Endodermal cell (in vitro differentiated cells): ENCODE measurements at regions not wholly inside any gene's neighbourhood (a gene's known extent, or its start where the extent isn't known, plus 50 kb on each side); places are given as distances from the start of the nearest gene placed in this dataset.

Source experiments
- DNase-seq: peaks from one replicate; pipeline ENCODE4 v3.0.0-alpha.2; 2017
- H3K27ac ChIP-seq: 2 replicates; pipeline ENCODE4 v1.5.1; 2013; ENCODE audit warnings: mild to moderate bottlenecking, low read depth, low read length, moderate library complexity
- H3K27me3 ChIP-seq: 2 replicates; pipeline ENCODE4 v1.6.1; 2013; ENCODE audit warnings: mild to moderate bottlenecking, low read length, moderate library complexity; ENCODE audit not compliant: insufficient read depth, control insufficient read depth, poor library complexity, severe bottlenecking
- H3K36me3 ChIP-seq: 2 replicates; pipeline ENCODE4 v1.7.0; 2013; ENCODE audit warnings: mild to moderate bottlenecking, low read length, moderate library complexity; ENCODE audit not compliant: control insufficient read depth, insufficient read depth
- H3K4me1 ChIP-seq: one replicate; pipeline ENCODE4 v1.7.0; 2013; ENCODE audit warnings: low read length; ENCODE audit not compliant: control insufficient read depth, insufficient read depth
- H3K4me3 ChIP-seq: 2 replicates; pipeline ENCODE4 v1.5.1; 2013; ENCODE audit warnings: mild to moderate bottlenecking, low read length, moderate library complexity
- H3K9ac ChIP-seq: 2 replicates; pipeline ENCODE4 v1.6.1; 2013; ENCODE audit warnings: mild to moderate bottlenecking, low read length, moderate library complexity; ENCODE audit not compliant: poor library complexity, severe bottlenecking; ENCODE audit errors: extremely low read depth
- H3K9me3 ChIP-seq: 2 replicates; pipeline ENCODE4 v1.6.1; 2013; ENCODE audit warnings: mild to moderate bottlenecking, low read length, moderate library complexity; ENCODE audit not compliant: control insufficient read depth
- H3K27ac Mint-ChIP-seq: 2 replicates; pipeline ENCODE4 v1.8.0; 2020; ENCODE audit warnings: mixed read lengths
- H3K27me3 Mint-ChIP-seq: 2 replicates; pipeline ENCODE4 v1.8.0; 2021; ENCODE audit warnings: mild to moderate bottlenecking, mixed read lengths; ENCODE audit not compliant: insufficient read depth
- H3K36me3 Mint-ChIP-seq: 2 replicates; pipeline ENCODE4 v1.8.0; 2020; ENCODE audit warnings: low read depth, mixed read lengths
- H3K4me1 Mint-ChIP-seq: 2 replicates; pipeline ENCODE4 v1.8.0; 2020; ENCODE audit warnings: mixed read lengths
- H3K4me3 Mint-ChIP-seq: 2 replicates; pipeline ENCODE4 v1.8.0; 2020; ENCODE audit warnings: mild to moderate bottlenecking, moderate library complexity, mixed read lengths
- H3K9me3 Mint-ChIP-seq: 2 replicates; pipeline ENCODE4 v1.8.0; 2020; ENCODE audit warnings: mild to moderate bottlenecking, mixed read lengths
- WGBS, 2 experiments: methylation state at CpG; one replicate each; pipeline versions ENCODE4 v1.1.5 to v1.1.7; 2013; ENCODE audit warnings: missing lambda C conversion rate in 2 of 2, mixed read lengths in 1 of 2; ENCODE audit not compliant: insufficient coverage in 1 of 2, insufficient read length in 1 of 2; 5-methylcytosine and 5-hydroxymethylcytosine counted together
- TF ChIP-seq, protein P1 (sequence below): fragments of 200-600 bp; sonication (generic); conservative IDR thresholded peaks from 2 replicates; pipeline ENCODE4 v1.5.0; 2021; ENCODE audit warnings: antibody characterized with exemption, mild to moderate bottlenecking

DNA sequence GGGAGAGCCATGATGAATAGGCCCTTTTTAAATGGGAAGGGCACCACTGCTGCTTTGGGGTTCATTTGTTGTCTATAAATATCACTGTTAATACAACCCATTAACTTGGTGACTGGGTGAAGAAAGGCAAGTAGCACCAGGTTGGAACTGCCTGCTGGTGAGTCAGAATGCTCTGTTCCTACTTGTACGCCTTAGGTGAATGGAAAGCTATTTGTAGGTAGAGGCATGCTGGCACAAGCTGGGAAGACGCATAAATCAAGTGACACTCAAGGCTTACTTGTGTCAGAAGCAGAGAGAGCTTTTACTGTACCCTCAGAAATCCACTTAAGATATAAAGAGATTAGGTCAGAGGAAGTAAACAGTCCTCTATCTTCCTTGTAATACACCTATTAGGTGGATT lies 142.5 kb downstream of the TMX1 start:
- no peak overlapping the region for H3K27ac Mint-ChIP-seq
- WGBS, 2 experiments, result 88 to 96% methylated on average over 2 of the region's 2 CpGs
- Histone ChIP-seq H3K9ac (no peak overlapping the region), H3K27ac (no peak overlapping the region), H3K9me3 (no peaks in the 10 kb centered on the region), H3K4me1 (peaks cover 29% of the 10 kb centered on the region), H3K36me3 (no peaks in the 10 kb centered on the region), H3K4me3 (no peak overlapping the region), H3K27me3 (no peaks in the 10 kb centered on the region)
- no peaks in the 10 kb centered on the region for H3K36me3 Mint-ChIP-seq
- TF ChIP-seq, protein P1, sequence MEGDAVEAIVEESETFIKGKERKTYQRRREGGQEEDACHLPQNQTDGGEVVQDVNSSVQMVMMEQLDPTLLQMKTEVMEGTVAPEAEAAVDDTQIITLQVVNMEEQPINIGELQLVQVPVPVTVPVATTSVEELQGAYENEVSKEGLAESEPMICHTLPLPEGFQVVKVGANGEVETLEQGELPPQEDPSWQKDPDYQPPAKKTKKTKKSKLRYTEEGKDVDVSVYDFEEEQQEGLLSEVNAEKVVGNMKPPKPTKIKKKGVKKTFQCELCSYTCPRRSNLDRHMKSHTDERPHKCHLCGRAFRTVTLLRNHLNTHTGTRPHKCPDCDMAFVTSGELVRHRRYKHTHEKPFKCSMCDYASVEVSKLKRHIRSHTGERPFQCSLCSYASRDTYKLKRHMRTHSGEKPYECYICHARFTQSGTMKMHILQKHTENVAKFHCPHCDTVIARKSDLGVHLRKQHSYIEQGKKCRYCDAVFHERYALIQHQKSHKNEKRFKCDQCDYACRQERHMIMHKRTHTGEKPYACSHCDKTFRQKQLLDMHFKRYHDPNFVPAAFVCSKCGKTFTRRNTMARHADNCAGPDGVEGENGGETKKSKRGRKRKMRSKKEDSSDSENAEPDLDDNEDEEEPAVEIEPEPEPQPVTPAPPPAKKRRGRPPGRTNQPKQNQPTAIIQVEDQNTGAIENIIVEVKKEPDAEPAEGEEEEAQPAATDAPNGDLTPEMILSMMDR, result no peak
- no peaks in the 10 kb centered on the region for H3K27me3 Mint-ChIP-seq
- no peaks in the 10 kb centered on the region for H3K9me3 Mint-ChIP-seq
- DNase-seq, result no peak
- peaks cover 41% of the 10 kb centered on the region for H3K4me1 Mint-ChIP-seq
- no peak overlapping the region for H3K4me3 Mint-ChIP-seq

DNA sequence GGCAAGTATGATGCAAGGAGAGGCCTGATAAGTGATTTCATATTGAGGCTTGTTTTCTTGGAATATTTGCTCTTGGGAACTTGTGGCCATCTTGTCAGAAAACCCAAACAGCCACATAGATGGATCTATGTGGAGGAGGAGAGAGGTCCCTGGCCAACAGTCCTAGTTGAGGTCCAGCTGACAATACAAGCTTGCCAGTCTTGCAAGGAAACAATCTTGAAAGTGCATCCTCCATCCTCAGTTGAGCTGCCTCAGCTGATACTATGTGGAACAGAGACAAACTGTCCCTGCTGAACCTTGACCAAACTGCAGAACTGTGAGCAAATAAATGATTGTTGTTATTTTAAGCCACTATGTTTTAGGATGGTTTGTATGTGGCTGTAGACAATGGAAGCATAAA lies 146.4 kb downstream of the TMX1 start:
- no peak overlapping the region for H3K27ac Mint-ChIP-seq
- H3K4me3 ChIP-seq, result no peak overlapping the region
- H3K36me3 ChIP-seq, result no peaks in the 10 kb centered on the region
- H3K9me3 Mint-ChIP-seq, result no peaks in the 10 kb centered on the region
- peaks cover 28% of the 10 kb centered on the region for H3K4me1 ChIP-seq
- no peak overlapping the region for H3K27ac ChIP-seq
- TF ChIP-seq, protein P1, result no peak
- H3K36me3 Mint-ChIP-seq, result no peaks in the 10 kb centered on the region
- no peak for DNase-seq
- no peaks in the 10 kb centered on the region for H3K27me3 ChIP-seq
- H3K9me3 ChIP-seq, result no peaks in the 10 kb centered on the region
- H3K27me3 Mint-ChIP-seq, result no peaks in the 10 kb centered on the region
- H3K4me3 Mint-ChIP-seq, result no peak overlapping the region
- H3K9ac ChIP-seq, result no peak overlapping the region
- peaks cover 39% of the 10 kb centered on the region for H3K4me1 Mint-ChIP-seq

DNA sequence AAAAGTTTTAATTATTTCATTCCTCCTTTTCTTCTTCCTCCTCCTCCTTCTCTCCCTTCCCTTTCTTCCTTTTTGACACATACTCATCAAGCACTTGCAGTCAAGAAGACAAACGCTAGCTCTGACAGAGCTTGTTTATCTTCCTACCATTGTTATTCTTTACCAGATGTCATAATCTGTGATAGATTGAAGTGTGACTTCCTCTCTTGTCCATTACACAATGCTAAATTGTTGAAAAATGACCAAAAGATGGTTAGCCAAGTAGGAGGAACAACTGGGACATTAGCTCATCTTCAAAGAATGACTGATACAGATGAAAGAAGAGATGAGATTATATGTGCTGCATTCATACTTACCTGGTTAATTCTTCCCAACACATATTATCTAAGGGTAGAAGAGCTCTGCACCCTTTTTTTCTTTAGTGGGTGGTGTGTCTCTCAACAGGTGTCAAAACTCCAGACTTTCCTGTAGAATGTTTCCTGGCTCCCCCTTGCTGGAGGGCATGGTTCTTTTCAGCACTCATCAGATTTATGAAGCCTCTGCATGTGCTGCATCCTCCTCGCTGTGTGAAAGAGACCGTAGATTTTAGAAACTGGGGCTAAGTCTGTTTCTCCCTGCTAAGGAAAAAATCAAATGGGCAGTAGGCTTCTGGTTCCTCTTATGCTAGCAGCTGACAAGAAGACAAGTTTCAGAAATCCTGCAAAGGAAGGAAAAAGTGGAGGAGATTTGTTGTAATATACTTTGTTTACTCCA lies 147.1 kb downstream of the TMX1 start:
- no peak for DNase-seq
- H3K4me3 ChIP-seq, result no peak overlapping the region
- H3K27me3 ChIP-seq, result no peaks in the 10 kb centered on the region
- H3K4me1 Mint-ChIP-seq, result peaks cover 39% of the 10 kb centered on the region
- TF ChIP-seq, protein P1, result no peak
- WGBS, 2 experiments, result 85% methylated on average over 3 of the region's 3 CpGs; no CpG with 5 or more reads in 1 of the 2 experiments
- no peaks in the 10 kb centered on the region for H3K27me3 Mint-ChIP-seq
- H3K36me3 Mint-ChIP-seq, result no peaks in the 10 kb centered on the region
- no peak overlapping the region for H3K9ac ChIP-seq
- H3K9me3 Mint-ChIP-seq, result no peaks in the 10 kb centered on the region
- peaks cover 28% of the 10 kb centered on the region for H3K4me1 ChIP-seq
- no peak overlapping the region for H3K27ac ChIP-seq
- no peaks in the 10 kb centered on the region for H3K9me3 ChIP-seq
- H3K4me3 Mint-ChIP-seq, result no peak overlapping the region
- H3K27ac Mint-ChIP-seq, result no peak overlapping the region
- no peaks in the 10 kb centered on the region for H3K36me3 ChIP-seq
